CD14-positive monocyte (primary cell): ENCODE measurements at regions not wholly inside any gene's neighbourhood (a gene's known extent, or its start where the extent isn't known, plus 50 kb on each side); places are given as distances from the start of the nearest gene placed in this dataset.

Experiments
- DNase-seq, 3 donors: peaks; one replicate each; pipeline ENCODE4 v3.0.0-alpha.2; 2011 to 2022
- H2AFZ ChIP-seq: 2 replicates; pipeline ENCODE4 v1.6.0; 2012; ENCODE audit warnings: mild to moderate bottlenecking, low read depth, low read length, inconsistent platforms; ENCODE audit not compliant: insufficient read depth, poor library complexity, severe bottlenecking
- H3K27ac ChIP-seq, 2 donors: 1 replicate in 1 of 2; 2 replicates in 1 of 2; pipeline ENCODE4 v1.5.1; 2012 to 2013; ENCODE audit warnings: low read length in 2 of 2, control low read depth in 1 of 2, inconsistent platforms in 1 of 2, low read depth in 1 of 2, mild to moderate bottlenecking in 1 of 2
- H3K27me3 ChIP-seq, 2 donors: one replicate each; pipeline versions ENCODE4 v1.6.0 to v1.6.1; 2011 to 2013; ENCODE audit warnings: low read length in 2 of 2; ENCODE audit not compliant: control insufficient read depth in 2 of 2, insufficient read depth in 2 of 2
- H3K36me3 ChIP-seq, 2 donors: replicated peaks in 1 of 2; 1 replicate in 1 of 2; 2 replicates in 1 of 2; pipeline versions ENCODE4 v1.5.1 to v1.6.1; 2012 to 2013; ENCODE audit warnings: low read length in 2 of 2, control low read depth in 1 of 2, inconsistent platforms in 1 of 2, mild to moderate bottlenecking in 1 of 2; ENCODE audit not compliant: insufficient read depth in 2 of 2, control insufficient read depth in 1 of 2
- H3K4me1 ChIP-seq, 2 donors: 1 replicate in 1 of 2; 2 replicates in 1 of 2; pipeline versions ENCODE4 v1.5.1 to v1.6.1; 2012 to 2013; ENCODE audit warnings: low read length in 2 of 2, control low read depth in 1 of 2, inconsistent platforms in 1 of 2, mild to moderate bottlenecking in 1 of 2, moderate library complexity in 1 of 2; ENCODE audit not compliant: insufficient read depth in 2 of 2, control insufficient read depth in 1 of 2
- H3K4me2 ChIP-seq: replicated peaks from 2 replicates; pipeline ENCODE3; 2012; ENCODE audit warnings: low read length, moderate library complexity, mild to moderate bottlenecking; ENCODE audit not compliant: poor library complexity, severe bottlenecking; ENCODE audit errors: extremely low read depth
- H3K4me3 ChIP-seq, 3 experiments: fragments of 200-600 bp in 1 of 3; sonication (generic) in 1 of 3; replicated peaks in 1 of 3; 1 replicate in 2 of 3; 2 replicates in 1 of 3; pipeline ENCODE4 v1.5.1; 2011 to 2013; ENCODE audit warnings: low read length in 3 of 3, mild to moderate bottlenecking in 3 of 3, control low read depth in 2 of 3, low read depth in 2 of 3, inconsistent platforms in 1 of 3, moderate library complexity in 1 of 3
- H3K79me2 ChIP-seq: 2 replicates; pipeline ENCODE4 v1.6.0; 2012; ENCODE audit warnings: mild to moderate bottlenecking, control low read depth, inconsistent platforms, low read length, moderate library complexity; ENCODE audit not compliant: insufficient read depth
- H3K9ac ChIP-seq: 2 replicates; pipeline ENCODE4 v1.6.0; 2017; ENCODE audit warnings: low read length, mild to moderate bottlenecking; ENCODE audit not compliant: insufficient read depth, poor library complexity, severe bottlenecking
- H3K9me3 ChIP-seq, 2 donors: replicated peaks in 1 of 2; 1 replicate in 1 of 2; 2 replicates in 1 of 2; pipeline versions ENCODE4 v1.5.1 to v1.6.1; 2012 to 2013; ENCODE audit warnings: low read length in 2 of 2, control low read depth in 1 of 2; ENCODE audit not compliant: control insufficient read depth in 1 of 2, insufficient read depth in 1 of 2
- H4K20me1 ChIP-seq: 2 replicates; pipeline ENCODE4 v1.6.0; 2012; ENCODE audit warnings: mild to moderate bottlenecking, low read length, control low read depth, moderate library complexity; ENCODE audit not compliant: insufficient read depth
- H3K27ac Mint-ChIP-seq, 7 donors: one replicate each; pipeline ENCODE4 v1.8.0; 2020; ENCODE audit warnings: mild to moderate bottlenecking in 7 of 7, mixed read lengths in 7 of 7, moderate library complexity in 6 of 7, inconsistent platforms in 2 of 7
- H3K27me3 Mint-ChIP-seq, 3 donors: one replicate each; pipeline ENCODE4 v1.8.0; 2021 to 2022; ENCODE audit warnings: low read depth in 3 of 3, mild to moderate bottlenecking in 3 of 3, mixed read lengths in 3 of 3, moderate library complexity in 3 of 3, inconsistent platforms in 1 of 3
- H3K36me3 Mint-ChIP-seq, 2 donors: one replicate each; pipeline ENCODE4 v1.8.0; 2020; ENCODE audit warnings: mixed read lengths in 2 of 2, inconsistent platforms in 1 of 2, mild to moderate bottlenecking in 1 of 2
- H3K4me1 Mint-ChIP-seq: one replicate; pipeline ENCODE4 v1.8.0; 2020; ENCODE audit warnings: mild to moderate bottlenecking, mixed read lengths
- H3K4me3 Mint-ChIP-seq, 2 donors: one replicate each; pipeline ENCODE4 v1.8.0; 2020; ENCODE audit warnings: mild to moderate bottlenecking in 2 of 2, mixed read lengths in 2 of 2, moderate library complexity in 1 of 2
- H3K9me3 Mint-ChIP-seq, 7 donors: one replicate each; pipeline ENCODE4 v1.8.0; 2020 to 2022; ENCODE audit warnings: mixed read lengths in 7 of 7, mild to moderate bottlenecking in 6 of 7, moderate library complexity in 6 of 7, inconsistent platforms in 2 of 7
- CTCF ChIP-seq: fragments of 200-600 bp; IDR thresholded peaks from one replicate; pipeline ENCODE4 v1.8.0; 2022; ENCODE audit warnings: antibody characterized with exemption, mild to moderate bottlenecking
- WGBS: methylation state at CpG from one replicate; pipeline ENCODE4 v1.1.5; 2013; ENCODE audit warnings: missing lambda C conversion rate; ENCODE audit not compliant: insufficient coverage; 5-methylcytosine and 5-hydroxymethylcytosine counted together
- intact Hi-C, 2 donors: fragments of 100-400 bp; cut with micrococcal nuclease; formaldehyde crosslinking; loops; one replicate each; pipeline versions ENCODE4 v1.15.0 to v1.15.1; 2023

- Mint-ChIP-seq H3K27ac (no peak overlapping the region), H3K9me3 (peaks cover 0 to 16% (median 10%) of the 10 kb centered on the region in 7 donors), H3K27me3 (peaks cover 0 to 2% (median 0%) of the 10 kb centered on the region in 3 donors), H3K4me3 (no peak overlapping the region), H3K36me3 (no peaks in the 10 kb centered on the region), H3K4me1 (no peaks in the 10 kb centered on the region)
- Histone ChIP-seq H3K4me2 (no peak overlapping the region), H3K27me3 (no peaks in the 10 kb centered on the region), H3K9ac (no peak overlapping the region), H3K4me3 (no peak overlapping the region), H3K36me3 (no peaks in the 10 kb centered on the region), H3K79me2 (no peaks in the 10 kb centered on the region), H4K20me1 (no peaks in the 10 kb centered on the region), H3K4me1 (no peaks in the 10 kb centered on the region), H3K27ac (no peak overlapping the region), H3K9me3 (peaks cover 14 to 26% of the 10 kb centered on the region in 2 donors), H2AFZ (no peak overlapping the region)
- intact Hi-C loops, result no loop called here
- TF ChIP-seq CTCF, result no peak
- DNase-seq, result no peak
Measured at GRCh38 chr3:84904212-84904611, 54.6 kb upstream of the CADM2 start.

GRCh38 chr3:84904816-84905555 is 53.8 kb upstream of the CADM2 start:
- H3K79me2 ChIP-seq, result no peaks in the 10 kb centered on the region
- no peak overlapping the region for H3K4me2 ChIP-seq
- peaks cover 14 to 26% of the 10 kb centered on the region in 2 donors for H3K9me3 ChIP-seq
- no peaks in the 10 kb centered on the region for H3K4me1 Mint-ChIP-seq
- intact Hi-C loops, result no loop called here
- 94% methylated on average over 19 of the region's 21 CpGs for WGBS
- H3K4me3 ChIP-seq, result no peak overlapping the region
- DNase-seq, result no peak
- TF ChIP-seq CTCF, result no peak
- no peaks in the 10 kb centered on the region for H3K36me3 Mint-ChIP-seq
- no peaks in the 10 kb centered on the region for H3K27me3 ChIP-seq
- no peaks in the 10 kb centered on the region for H3K4me1 ChIP-seq
- no peaks in the 10 kb centered on the region for H3K36me3 ChIP-seq
- peaks cover 0 to 12% (median 9%) of the 10 kb centered on the region in 7 donors for H3K9me3 Mint-ChIP-seq
- no peak overlapping the region for H3K27ac ChIP-seq
- H2AFZ ChIP-seq, result no peak overlapping the region
- H4K20me1 ChIP-seq, result no peaks in the 10 kb centered on the region
- H3K27me3 Mint-ChIP-seq, result peaks cover 0 to 2% (median 0%) of the 10 kb centered on the region in 3 donors
- no peak overlapping the region for H3K9ac ChIP-seq
- H3K27ac Mint-ChIP-seq, result no peak overlapping the region
- no peak overlapping the region for H3K4me3 Mint-ChIP-seq
